IMR-90 (cell line): ENCODE measurements at regions not wholly inside any gene's neighbourhood (a gene's known extent, or its start where the extent isn't known, plus 50 kb on each side); places are given as distances from the start of the nearest gene placed in this dataset.

Experiments
- ATAC-seq: fragments of 200-7000 bp; cut with Tn5 transposase; 2 replicates; pipeline ENCODE4 v1.9.1; 2020; ENCODE audit warnings: low read depth, mild to moderate bottlenecking, moderate library complexity
- BruUV-seq: library from RNA; stranded (reverse); fragments of 400-500 nt; replicated peaks from 2 replicates; lab custom pipeline; 2021; lab: Mats Ljungman, UMichigan
- CTCF ChIA-PET: fragments of 300-600 bp; formaldehyde crosslinking; extraction: SDS; loops from one replicate; lab custom pipeline; 2021; ENCODE audit warnings: antibody characterized with exemption; lab: Yijun Ruan, JAX
- POLR2A ChIA-PET: fragments of 300-600 bp; sonication (Branson Sonifier 250); formaldehyde crosslinking; loops from one replicate; lab custom pipeline; 2022; ENCODE audit warnings: antibody characterized with exemption; ENCODE audit not compliant: unreplicated experiment; lab: Charles Lee
- DNase-seq: peaks from one replicate; pipeline ENCODE4 v3.0.0; 2013
- H2AFZ ChIP-seq: replicated peaks from 2 replicates; pipeline ENCODE3; 2013; ENCODE audit warnings: low read length, mild to moderate bottlenecking; ENCODE audit not compliant: poor library complexity
- H2AK5ac ChIP-seq: 2 replicates; pipeline ENCODE4 v1.6.1; 2013; ENCODE audit warnings: low read depth, low read length, inconsistent platforms
- H2AK9ac ChIP-seq: replicated peaks from 2 replicates; pipeline ENCODE3; 2013; ENCODE audit warnings: mild to moderate bottlenecking, low read depth, low read length, moderate library complexity; ENCODE audit not compliant: poor library complexity
- H2BK120ac ChIP-seq: 2 replicates; pipeline ENCODE4 v1.6.1; 2013; ENCODE audit warnings: low read depth, low read length, inconsistent platforms
- H2BK15ac ChIP-seq: 3 replicates; pipeline ENCODE4 v1.6.1; 2013; ENCODE audit warnings: low read depth, low read length, inconsistent platforms
- H2BK20ac ChIP-seq: 2 replicates; pipeline ENCODE4 v1.6.1; 2013; ENCODE audit warnings: low read depth, mild to moderate bottlenecking, inconsistent platforms, low read length, moderate library complexity
- H2BK5ac ChIP-seq: 2 replicates; pipeline ENCODE4 v1.6.1; 2013; ENCODE audit warnings: mild to moderate bottlenecking, low read depth, low read length, inconsistent platforms; ENCODE audit not compliant: poor library complexity, severe bottlenecking
- H3K14ac ChIP-seq: replicated peaks from 2 replicates; pipeline ENCODE4 v1.6.1; 2013; ENCODE audit warnings: low read depth, low read length, inconsistent platforms
- H3K18ac ChIP-seq: 2 replicates; pipeline ENCODE4 v1.6.1; 2013; ENCODE audit warnings: low read depth, low read length, control low read depth
- H3K23ac ChIP-seq: 2 replicates; pipeline ENCODE4 v1.6.1; 2013; ENCODE audit warnings: low read depth, low read length, inconsistent platforms
- H3K27ac ChIP-seq: 2 replicates; pipeline ENCODE4 v1.5.1; 2013; ENCODE audit warnings: mild to moderate bottlenecking, control low read depth, low read length; ENCODE audit not compliant: insufficient read depth
- H3K27me3 ChIP-seq: 2 replicates; pipeline ENCODE4 v1.6.1; 2013; ENCODE audit warnings: low read length; ENCODE audit not compliant: control insufficient read depth, insufficient read depth
- H3K36me3 ChIP-seq: 2 replicates; pipeline ENCODE4 v1.6.1; 2013; ENCODE audit warnings: low read length, mixed read lengths; ENCODE audit not compliant: control insufficient read depth, insufficient read depth
- H3K4ac ChIP-seq: 2 replicates; pipeline ENCODE4 v1.6.1; 2013; ENCODE audit warnings: low read depth, low read length, inconsistent platforms
- H3K4me1 ChIP-seq: 2 replicates; pipeline ENCODE4 v1.6.1; 2013; ENCODE audit warnings: low read length, mixed read lengths; ENCODE audit not compliant: control insufficient read depth, insufficient read depth
- H3K4me2 ChIP-seq: 2 replicates; pipeline ENCODE4 v1.6.1; 2013; ENCODE audit warnings: low read depth, mild to moderate bottlenecking, control low read depth, low read length, moderate library complexity
- H3K4me3 ChIP-seq: 2 replicates; pipeline ENCODE4 v1.5.1; 2013; ENCODE audit warnings: low read depth, mild to moderate bottlenecking, control low read depth, low read length, moderate library complexity; ENCODE audit not compliant: insufficient read depth
- H3K56ac ChIP-seq: 2 replicates; pipeline ENCODE4 v1.6.1; 2013; ENCODE audit warnings: low read length, inconsistent platforms; ENCODE audit not compliant: insufficient read depth; ENCODE audit errors: extremely low read depth
- H3K79me1 ChIP-seq, 2 experiments: 2 replicates each; pipeline ENCODE4 v1.6.1; 2013; ENCODE audit warnings: low read length in 2 of 2, inconsistent platforms in 1 of 2, low read depth in 1 of 2
- H3K9ac ChIP-seq: 2 replicates; pipeline ENCODE4 v1.6.1; 2013; ENCODE audit warnings: low read depth, low read length, control low read depth
- H3K9me1 ChIP-seq: 2 replicates; pipeline ENCODE4 v1.6.1; 2013; ENCODE audit warnings: low read length, inconsistent platforms; ENCODE audit not compliant: insufficient read depth
- H3K9me3 ChIP-seq: 2 replicates; pipeline ENCODE4 v1.6.1; 2013; ENCODE audit warnings: low read length; ENCODE audit not compliant: control insufficient read depth, insufficient read depth
- H4K20me1 ChIP-seq: 2 replicates; pipeline ENCODE4 v1.6.1; 2013; ENCODE audit warnings: low read length, inconsistent platforms; ENCODE audit not compliant: insufficient read depth
- H4K5ac ChIP-seq: 2 replicates; pipeline ENCODE4 v1.6.1; 2013; ENCODE audit warnings: mild to moderate bottlenecking, low read depth, low read length, control low read depth
- H4K8ac ChIP-seq, 2 experiments: 2 replicates each; pipeline ENCODE4 v1.6.1; 2013; ENCODE audit warnings: low read depth in 2 of 2, low read length in 2 of 2, control low read depth in 1 of 2, inconsistent platforms in 1 of 2
- H4K91ac ChIP-seq: 2 replicates; pipeline ENCODE4 v1.6.1; 2013; ENCODE audit warnings: low read depth, low read length, inconsistent platforms; ENCODE audit not compliant: insufficient read depth
- BHLHE40 ChIP-seq: fragments of 150-350 bp; IDR thresholded peaks from 2 replicates; pipeline ENCODE4 v1.6.1; 2016; ENCODE audit warnings: mild to moderate bottlenecking, low read depth, low read length
- CEBPB ChIP-seq: IDR thresholded peaks from 2 replicates; pipeline ENCODE4 v1.6.1; 2012; ENCODE audit warnings: low read depth, low read length, improper control_type of control experiment
- CTCF ChIP-seq: conservative IDR thresholded peaks from 2 replicates; pipeline ENCODE4 v1.5.1; 2012; ENCODE audit warnings: mild to moderate bottlenecking, low read depth, low read length, improper control_type of control experiment
- FOS ChIP-seq: fragments of 150-350 bp; IDR thresholded peaks from 2 replicates; pipeline ENCODE4 v1.6.1; 2016; ENCODE audit warnings: low read depth, low read length
- MAZ ChIP-seq: IDR thresholded peaks from 2 replicates; pipeline ENCODE4 v1.6.1; 2012; ENCODE audit warnings: low read depth, mild to moderate bottlenecking, low read length, improper control_type of control experiment, moderate library complexity, borderline replicate concordance
- RCOR1 ChIP-seq: IDR thresholded peaks from 2 replicates; pipeline ENCODE4 v1.6.1; 2012; ENCODE audit warnings: mild to moderate bottlenecking, low read length, improper control_type of control experiment; ENCODE audit not compliant: insufficient replicate concordance
- RFX5 ChIP-seq: IDR thresholded peaks from 2 replicates; pipeline ENCODE4 v1.8.0; 2012; ENCODE audit warnings: low read depth, mild to moderate bottlenecking, low read length, moderate library complexity
- WGBS, 2 experiments: methylation state at CpG; one replicate each; pipeline versions ENCODE4 v1.1.5 to v1.1.7; 2013; ENCODE audit warnings: missing lambda C conversion rate in 2 of 2; ENCODE audit not compliant: insufficient read length in 1 of 2; ENCODE audit errors: extremely low coverage in 2 of 2; 5-methylcytosine and 5-hydroxymethylcytosine counted together
- dilution Hi-C: fragments of 300-500 bp; cut with HindIII; formaldehyde crosslinking; loops from one replicate; pipeline ENCODE4 v1.14.3; 2018; ENCODE audit warnings: low sequenced_read_pairs; ENCODE audit not compliant: unreplicated experiment
- in situ Hi-C: fragments of 300-500 bp; cut with MboI; formaldehyde crosslinking; loops from 3 replicates; pipeline ENCODE4 v1.14.3; 2019; ENCODE audit warnings: low sequenced_read_pairs, inconsistent platforms, mixed read lengths
- intact Hi-C: fragments of 100-400 bp; cut with micrococcal nuclease; formaldehyde crosslinking; loops from 2 replicates; pipeline ENCODE4 v1.10.0; 2022
- TF ChIP-seq, protein P1 (sequence below): fragments of 150-350 bp; IDR thresholded peaks from 2 replicates; pipeline ENCODE4 v1.6.1; 2016; ENCODE audit warnings: low read depth, mild to moderate bottlenecking, low read length, moderate library complexity, borderline replicate concordance

DNA sequence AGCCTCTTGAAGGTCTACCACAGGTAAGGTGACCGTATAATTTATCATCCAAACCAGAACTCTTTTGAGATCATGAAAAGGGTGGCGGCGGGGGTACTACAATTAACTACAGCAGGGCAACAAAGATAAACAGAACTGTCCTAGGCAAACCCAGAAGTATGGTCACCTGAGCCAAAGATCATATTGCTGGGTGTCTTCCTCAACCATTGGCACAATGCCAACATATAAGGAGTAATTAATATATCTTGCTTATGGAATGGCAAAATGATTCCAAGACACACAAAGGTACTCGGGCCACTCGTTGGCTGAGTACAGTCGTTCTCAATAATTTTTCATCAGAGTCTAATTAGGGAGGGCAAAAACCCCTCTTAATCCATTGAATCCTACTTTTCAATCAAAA is 273.3 kb downstream of the QDPR start:
- no peak overlapping the region for H3K4me2 ChIP-seq
- H4K91ac ChIP-seq = no peak overlapping the region
- no peak overlapping the region for H4K5ac ChIP-seq
- H2AK9ac ChIP-seq = no peak overlapping the region
- ATAC-seq (no peak), DNase-seq (no peak)
- H4K8ac ChIP-seq = no peak overlapping the region
- no peaks in the 10 kb centered on the region for H4K20me1 ChIP-seq
- TF ChIP-seq CTCF = no peak
- no peak for TF ChIP-seq RFX5
- TF ChIP-seq BHLHE40 = no peak
- TF ChIP-seq, protein P1, sequence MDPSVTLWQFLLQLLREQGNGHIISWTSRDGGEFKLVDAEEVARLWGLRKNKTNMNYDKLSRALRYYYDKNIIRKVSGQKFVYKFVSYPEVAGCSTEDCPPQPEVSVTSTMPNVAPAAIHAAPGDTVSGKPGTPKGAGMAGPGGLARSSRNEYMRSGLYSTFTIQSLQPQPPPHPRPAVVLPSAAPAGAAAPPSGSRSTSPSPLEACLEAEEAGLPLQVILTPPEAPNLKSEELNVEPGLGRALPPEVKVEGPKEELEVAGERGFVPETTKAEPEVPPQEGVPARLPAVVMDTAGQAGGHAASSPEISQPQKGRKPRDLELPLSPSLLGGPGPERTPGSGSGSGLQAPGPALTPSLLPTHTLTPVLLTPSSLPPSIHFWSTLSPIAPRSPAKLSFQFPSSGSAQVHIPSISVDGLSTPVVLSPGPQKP = no peak
- TF ChIP-seq MAZ = no peak
- TF ChIP-seq RCOR1 = no peak
- TF ChIP-seq FOS = no peak
- no peak for TF ChIP-seq CEBPB
- H2BK20ac ChIP-seq = no peak overlapping the region
- H3K9me3 ChIP-seq = no peaks in the 10 kb centered on the region
- no CpG with 5 or more reads among the region's 6 CpGs for WGBS, 2 experiments
- intact Hi-C loops = no loop called here
- no peak overlapping the region for H2AFZ ChIP-seq
- no TSS peak for BruUV-seq
- no peak overlapping the region for H3K14ac ChIP-seq
- no peak overlapping the region for H2BK5ac ChIP-seq
- ChIA-PET POLR2A (no interaction called here), CTCF (no interaction called here)
- H3K4ac ChIP-seq = no peak overlapping the region
- H3K23ac ChIP-seq = no peak overlapping the region
- H3K56ac ChIP-seq = no peak overlapping the region
- H3K4me1 ChIP-seq = peaks cover 4% of the 10 kb centered on the region
- H3K9me1 ChIP-seq = no peaks in the 10 kb centered on the region; the same call in 1 of the 2 replicates
- no peak overlapping the region for H2BK120ac ChIP-seq
- in situ Hi-C loops = no loop called here
- H3K4me3 ChIP-seq = no peak overlapping the region
- no peak overlapping the region for H3K27ac ChIP-seq
- no peak overlapping the region for H2AK5ac ChIP-seq
- no peak overlapping the region for H3K18ac ChIP-seq
- H3K27me3 ChIP-seq = no peaks in the 10 kb centered on the region
- H2BK15ac ChIP-seq = no peak overlapping the region
- no peaks in the 10 kb centered on the region for H3K36me3 ChIP-seq
- H3K9ac ChIP-seq = no peak overlapping the region
- H3K79me1 ChIP-seq = no peaks in the 10 kb centered on the region
- dilution Hi-C loops = no loop called here
